NCI-H2107 treated with DMSO at 0.1 percent for 48 hours (cell line): ENCODE measurements at regions not wholly inside any gene's neighbourhood (a gene's known extent, or its start where the extent isn't known, plus 50 kb on each side); places are given as distances from the start of the nearest gene placed in this dataset.
"Not testable (repeated sequence)": the region's sequence is repeated elsewhere in the genome, so short reads cannot be mapped to it uniquely, and the experiment has no call there.

ENCODE experiments used
- DNase-seq: peaks from one replicate; lab custom pipeline; 2025; ENCODE audit not compliant: unreplicated experiment; lab: John Stamatoyannopoulos, UW

DNA sequence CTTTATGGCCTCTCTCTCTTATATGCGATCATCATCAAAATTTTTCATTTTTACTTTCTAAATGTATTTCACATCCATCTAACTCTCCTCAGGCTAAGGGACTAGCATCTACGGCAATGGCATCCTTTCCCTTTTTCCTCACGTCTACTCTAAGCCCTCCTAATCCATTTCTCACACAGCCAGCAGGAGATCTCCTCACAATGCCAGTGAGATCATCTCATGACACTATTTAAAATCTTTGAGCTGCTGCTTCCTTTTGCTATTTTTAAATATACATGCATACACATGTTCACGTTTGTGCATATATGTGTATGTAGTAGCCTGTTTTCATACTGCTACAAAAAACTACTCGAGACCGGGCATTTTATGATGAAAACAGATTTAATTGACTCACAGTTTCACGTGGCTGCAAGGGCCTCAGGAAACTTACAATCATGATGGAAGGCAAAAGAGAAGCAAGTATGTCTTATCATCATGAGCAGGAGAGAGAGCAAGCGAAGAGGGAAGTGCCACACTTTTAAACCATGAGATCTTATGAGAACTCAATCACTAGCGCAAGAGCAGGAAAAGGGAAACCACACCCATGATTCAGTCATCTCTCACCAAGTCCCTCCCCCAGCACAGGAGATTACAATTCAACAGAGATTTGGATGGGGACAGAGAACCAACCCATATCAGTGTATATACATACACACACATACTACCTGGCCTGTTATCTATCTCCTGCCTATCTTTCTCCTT, 599.2 kb upstream of the ROBO1 start:
- no peak for DNase-seq

- DNase-seq, result no peak
These were observed 590.0 kb upstream of the ROBO1 start for GRCh38 chr3:80357761-80358160.

DNA sequence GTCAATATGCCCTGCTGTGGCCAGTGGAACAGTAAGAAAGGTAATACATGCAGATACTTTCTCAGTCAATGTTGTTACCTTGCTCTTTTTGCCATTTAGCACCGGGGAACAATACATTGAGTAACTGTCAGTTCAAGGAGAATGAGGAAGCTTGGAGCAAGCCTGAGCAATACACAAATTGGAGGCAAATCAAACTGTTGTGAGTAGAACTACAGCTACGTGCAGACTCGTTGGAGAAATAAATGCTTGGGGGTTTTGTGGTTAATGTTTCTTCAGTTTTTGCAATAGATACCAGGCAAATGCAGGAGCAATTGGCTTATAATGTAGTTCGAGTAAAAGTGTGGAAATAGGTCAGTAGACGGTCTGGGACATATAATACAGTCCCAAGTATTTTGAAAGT, 587.3 kb upstream of the ROBO1 start:
- DNase-seq, result no peak

DNA sequence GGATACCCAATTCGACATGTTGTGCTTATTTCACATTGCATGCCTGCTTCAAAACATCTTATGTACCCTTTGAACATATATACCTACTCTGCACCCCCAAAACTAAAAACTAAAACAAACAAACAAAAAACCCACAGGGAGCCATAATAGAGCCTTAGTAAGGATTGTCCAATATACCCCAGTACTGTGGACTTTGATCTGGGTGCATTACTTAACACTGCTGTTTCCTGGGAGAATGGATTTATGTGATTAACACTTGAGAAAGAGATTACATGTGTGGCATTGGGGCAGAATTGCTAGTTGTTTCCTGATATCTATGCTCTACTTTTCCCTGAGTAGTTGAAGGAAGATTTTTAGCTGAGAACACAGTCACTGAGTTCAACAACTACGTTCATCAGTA, 583.4 kb upstream of the ROBO1 start:
- DNase-seq, result no peak

GRCh38 chr3:80350771-80351170, 583.0 kb upstream of the ROBO1 start:
- no peak for DNase-seq

- DNase-seq, result no peak
These were observed 570.6 kb upstream of the ROBO1 start for GRCh38 chr3:80338366-80338765.

- no peak for DNase-seq
These were observed 566.7 kb upstream of the ROBO1 start for GRCh38 chr3:80334534-80334933.

DNA sequence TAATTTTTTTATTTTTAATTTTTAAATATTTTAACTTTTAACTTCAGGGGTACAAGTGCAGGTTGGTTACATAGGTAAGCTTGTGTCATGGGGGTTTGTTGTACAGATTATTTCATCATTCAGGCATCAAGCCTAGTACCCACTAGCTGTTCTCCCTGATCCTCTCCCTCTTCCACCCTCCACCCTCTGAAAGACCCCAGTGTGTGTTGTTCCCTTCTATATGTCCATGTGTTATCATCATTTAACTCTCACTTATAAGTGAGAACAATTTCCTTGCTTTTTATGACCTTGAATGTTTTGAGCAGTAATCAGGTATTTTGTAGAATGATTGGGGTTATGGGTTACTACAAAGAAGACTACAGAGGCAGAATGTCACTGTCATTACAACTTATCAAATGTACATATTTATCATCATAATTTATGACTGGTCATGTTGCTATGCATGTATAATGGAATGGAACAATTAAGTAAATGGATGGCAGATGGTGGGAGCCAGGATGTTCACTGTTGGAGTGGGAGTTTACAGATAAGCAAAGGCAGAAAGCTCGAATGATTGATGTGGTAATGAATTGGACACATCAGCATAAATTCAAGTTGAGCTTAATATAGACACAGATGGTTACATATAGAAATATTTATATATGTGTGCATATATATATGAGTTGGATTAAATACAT, 563.8 kb upstream of the ROBO1 start:
- no peak for DNase-seq

GRCh38 chr3:80314541-80314940, 546.7 kb upstream of the ROBO1 start:
- not testable (repeated sequence) for DNase-seq

- no peak for DNase-seq
These were observed 540.8 kb upstream of the ROBO1 start for GRCh38 chr3:80308637-80309036.

- DNase-seq, result no peak
These were observed 540.0 kb upstream of the ROBO1 start for GRCh38 chr3:80307844-80308243.

DNA sequence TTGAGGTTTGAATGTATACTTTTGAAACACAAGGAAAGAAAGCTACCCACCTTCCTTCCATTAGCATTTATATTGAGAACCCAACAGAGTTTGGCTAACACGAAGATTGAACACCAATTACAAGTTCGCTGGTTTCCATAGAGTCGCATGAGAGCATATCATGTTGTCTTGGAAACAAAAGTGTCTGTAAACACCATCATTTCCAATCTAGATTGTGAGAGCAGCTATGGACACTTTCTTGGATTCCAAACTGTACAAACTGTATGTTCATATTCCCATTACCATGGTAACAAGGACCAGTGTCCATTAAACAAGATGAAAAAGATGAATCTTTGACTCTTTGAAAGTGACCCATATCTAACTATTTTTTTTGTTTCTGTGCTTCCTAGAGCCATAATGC, 529.9 kb upstream of the ROBO1 start:
- no peak for DNase-seq

GRCh38 chr3:80285388-80285787, 517.6 kb upstream of the ROBO1 start:
- peak; percentile 92 for DNase-seq

GRCh38 chr3:80283783-80284182, 516.0 kb upstream of the ROBO1 start:
- no peak for DNase-seq

GRCh38 chr3:80278056-80278455, 510.3 kb upstream of the ROBO1 start:
- DNase-seq, result no peak

GRCh38 chr3:80275120-80275519, 507.3 kb upstream of the ROBO1 start:
- DNase-seq, result no peak

DNA sequence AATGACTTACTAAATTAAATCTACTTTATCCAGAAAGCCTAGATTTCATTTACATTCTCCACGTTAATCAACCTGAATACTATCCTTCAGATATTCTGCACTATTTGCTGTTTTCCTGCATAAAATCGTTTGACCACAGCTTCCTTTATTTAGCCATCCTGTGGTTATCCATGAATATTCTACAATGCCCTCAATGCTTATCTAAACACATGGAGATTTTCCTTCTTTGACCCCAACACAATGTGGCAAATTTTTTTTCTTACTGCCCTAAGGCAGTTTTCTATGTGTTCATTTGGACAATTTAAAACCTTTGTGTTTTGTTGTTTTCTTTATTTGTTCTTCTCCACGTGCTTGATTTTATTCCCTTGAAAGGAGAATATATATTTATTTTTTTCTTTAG, 495.5 kb upstream of the ROBO1 start:
- DNase-seq, result no peak

DNA sequence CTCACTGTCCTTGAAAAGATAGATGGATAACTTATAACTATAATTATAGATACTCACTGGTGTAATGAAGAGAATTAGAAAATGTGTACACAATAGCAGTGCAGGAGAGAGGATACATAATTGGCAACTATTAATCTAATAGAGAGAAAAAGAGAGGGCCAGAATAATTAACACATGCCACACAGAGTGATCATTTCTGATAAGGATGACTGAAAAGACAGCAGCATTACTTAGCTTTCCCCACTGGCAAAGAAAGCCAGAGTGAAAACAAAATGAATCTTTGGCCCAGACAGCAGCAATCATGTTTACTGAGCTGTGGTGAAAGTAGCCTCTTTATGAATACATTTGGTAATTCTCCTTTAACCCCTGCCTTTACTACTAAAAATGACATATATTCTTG, 493.3 kb upstream of the ROBO1 start:
- DNase-seq, result no peak

DNA sequence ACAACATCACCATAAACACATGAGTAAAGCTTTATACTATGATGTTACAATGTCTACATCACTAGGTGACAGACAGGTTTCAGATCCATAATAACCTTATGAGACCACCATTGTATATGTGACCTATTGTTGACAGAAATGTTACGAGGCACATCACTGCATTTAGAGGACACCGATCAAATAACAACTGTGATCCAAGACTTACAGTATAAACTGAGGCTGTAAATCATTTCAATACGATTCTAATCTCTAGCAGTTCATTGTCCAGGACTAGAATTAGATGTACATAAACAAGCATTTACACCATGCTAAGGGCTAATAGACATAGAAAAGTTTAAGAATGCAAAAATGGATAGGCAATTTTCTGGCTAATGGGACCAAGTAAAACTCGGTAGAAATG, 491.9 kb upstream of the ROBO1 start:
- DNase-seq, result no peak

DNA sequence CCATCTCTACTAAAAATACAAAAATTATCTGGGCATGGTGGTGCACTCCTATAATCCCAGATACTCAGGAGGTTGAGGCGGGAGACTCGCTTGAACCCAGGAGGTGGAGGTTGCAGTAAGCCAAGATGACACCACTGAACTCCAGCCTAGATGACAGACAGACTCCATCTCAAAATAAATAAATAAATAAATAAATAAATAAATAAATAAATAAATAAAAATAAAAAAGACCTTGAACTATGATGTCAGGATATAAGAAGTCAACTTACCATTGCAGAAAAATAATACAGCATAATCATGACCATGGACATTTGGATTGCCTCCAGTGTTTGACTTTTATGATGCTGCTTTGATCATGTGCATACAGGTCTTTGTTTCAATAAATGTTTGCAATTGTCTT, 484.3 kb upstream of the ROBO1 start:
- DNase-seq, result no peak

DNA sequence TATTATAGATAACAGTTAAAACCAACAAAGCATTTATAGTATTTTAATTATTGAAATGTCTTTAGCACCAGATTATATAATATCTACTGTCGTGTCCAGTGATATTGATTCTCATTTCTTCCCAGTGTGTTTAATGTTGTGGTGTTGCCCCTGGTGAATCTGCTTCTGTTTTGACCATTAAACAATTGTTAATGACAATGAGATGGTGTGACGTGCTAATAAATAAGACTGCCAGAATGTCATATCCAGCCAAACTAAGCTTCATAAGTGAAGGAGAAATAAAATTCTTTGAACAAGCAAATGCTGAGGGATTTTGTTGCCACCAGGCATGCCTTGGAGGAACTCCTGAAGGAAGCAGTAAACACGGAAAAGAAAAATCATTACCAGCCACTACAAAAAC, 480.0 kb upstream of the ROBO1 start:
- DNase-seq, result no peak

GRCh38 chr3:80244390-80244789, 476.6 kb upstream of the ROBO1 start:
- no peak for DNase-seq

DNA sequence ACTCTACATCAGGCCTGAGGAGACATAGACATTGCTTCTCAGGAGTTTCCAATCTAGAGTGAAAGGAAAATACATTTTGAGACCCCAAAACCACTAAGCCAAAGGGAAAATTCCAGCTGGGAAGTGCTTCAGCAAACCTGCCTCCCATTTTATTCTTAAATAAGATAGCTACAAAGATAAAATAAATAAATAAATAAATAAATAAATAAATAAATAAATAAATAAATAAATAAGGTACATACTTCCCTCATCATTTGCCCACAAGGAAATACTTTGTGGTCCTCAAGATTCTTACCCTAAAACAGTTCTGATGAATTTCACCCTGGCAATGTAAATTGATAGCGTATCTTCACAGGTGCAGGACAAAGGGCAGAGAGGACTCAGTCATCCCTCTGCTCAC, 474.0 kb upstream of the ROBO1 start:
- DNase-seq, result no peak
